ENCODE measurements at regions not wholly inside any gene's neighbourhood (a gene's known extent, or its start where the extent isn't known, plus 50 kb on each side); places are given as distances from the start of the nearest gene placed in this dataset.
"Not testable (repeated sequence)": the region's sequence is repeated elsewhere in the genome, so short reads cannot be mapped to it uniquely, and the experiment has no call there.

- H3K36me3 Mint-ChIP-seq; H3K27ac Mint-ChIP-seq; H3K4me3 Mint-ChIP-seq; H3K9me3 Mint-ChIP-seq; H3K4me1 Mint-ChIP-seq; DNase-seq; POLR2A ChIA-PET; H3K27me3 Mint-ChIP-seq; ATAC-seq (ENCODE audit: low read depth): not testable (repeated sequence)
These were observed 54.0 kb upstream of the TP53BP2 start for GRCh38 chr1:223899775-223900174.

- DNase-seq; H3K9me3 Mint-ChIP-seq; H3K27me3 Mint-ChIP-seq; POLR2A ChIA-PET; ATAC-seq (ENCODE audit: low read depth); H3K36me3 Mint-ChIP-seq; H3K4me3 Mint-ChIP-seq; H3K4me1 Mint-ChIP-seq; H3K27ac Mint-ChIP-seq: not testable (repeated sequence)
These were observed 51.4 kb upstream of the TP53BP2 start for GRCh38 chr1:223897097-223897496.

GRCh38 chr1:223895950-223896349 lies 50.2 kb upstream of the TP53BP2 start:
- H3K27me3 Mint-ChIP-seq: not testable (repeated sequence)

More at GRCh38 chr1:223895950-223896349, 50.2 kb upstream of the TP53BP2 start:
- H3K4me1 Mint-ChIP-seq; ATAC-seq (ENCODE audit: low read depth); H3K36me3 Mint-ChIP-seq; POLR2A ChIA-PET; DNase-seq; H3K27ac Mint-ChIP-seq; H3K4me3 Mint-ChIP-seq; H3K9me3 Mint-ChIP-seq: not testable (repeated sequence)
